ENCODE measurements at regions not wholly inside any gene's neighbourhood (a gene's known extent, or its start where the extent isn't known, plus 50 kb on each side); places are given as distances from the start of the nearest gene placed in this dataset.
"Not testable (repeated sequence)": the region's sequence is repeated elsewhere in the genome, so short reads cannot be mapped to it uniquely, and the experiment has no call there.

- Histone ChIP-seq H3K27ac (no peak overlapping the region), H3K27me3 (replicated peaks in 1 of 7) (no peaks in the 10 kb centered on the region), H3K4me1 (no peaks in the 10 kb centered on the region), H3K36me3 (no peaks in the 10 kb centered on the region), H3K4me3 (no peak overlapping the region), H3K9me3 (peaks cover 0 to 12% (median 0%) of the 10 kb centered on the region in 8 donors)
- no peak for TF ChIP-seq CTCF (IDR thresholded peaks at IDR 0.05 in 8 of 11, conservative IDR thresholded peaks at IDR 0.05 in 3 of 11)
- no peak for TF ChIP-seq POLR2AphosphoS5 (IDR thresholded peaks at IDR 0.05)
- no peak for TF ChIP-seq POLR2A (IDR thresholded peaks at IDR 0.05)
- WGBS, 5 donors: 77 to 93% (median 82%) methylated on average over 4 of the region's 4 CpGs
- intact Hi-C loops (cut with DNase I; ENCODE audit: low total_unique reads): no loop called here
- no peak for DNase-seq
These were observed 234.1 kb upstream of the TOM1L1 start for GRCh38 chr17:54666559-54666958.

- Histone ChIP-seq H3K27me3 (replicated peaks in 1 of 7) (no peaks in the 10 kb centered on the region), H3K4me1 (no peaks in the 10 kb centered on the region), H3K27ac (no peak overlapping the region), H3K4me3 (no peak overlapping the region), H3K36me3 (no peaks in the 10 kb centered on the region), H3K9me3 (peaks cover 0 to 6% (median 0%) of the 10 kb centered on the region in 8 donors)
- no peak for TF ChIP-seq POLR2A (IDR thresholded peaks at IDR 0.05)
- TF ChIP-seq CTCF (IDR thresholded peaks at IDR 0.05 in 8 of 11, conservative IDR thresholded peaks at IDR 0.05 in 3 of 11): no peak
- no peak for TF ChIP-seq POLR2AphosphoS5 (IDR thresholded peaks at IDR 0.05)
- intact Hi-C loops (cut with DNase I; ENCODE audit: low total_unique reads): no loop called here
- DNase-seq: no peak
These were observed 222.5 kb upstream of the TOM1L1 start for GRCh38 chr17:54678158-54678557.

GRCh38 chr17:54680410-54680809, 220.2 kb upstream of the TOM1L1 start:
- Histone ChIP-seq H3K27me3 (replicated peaks in 1 of 7) (no peaks in the 10 kb centered on the region), H3K9me3 (no peaks in the 10 kb centered on the region), H3K27ac (no peak overlapping the region), H3K4me3 (no peak overlapping the region), H3K36me3 (no peaks in the 10 kb centered on the region), H3K4me1 (no peaks in the 10 kb centered on the region)
- no peak for DNase-seq
- WGBS, 5 donors: 69 to 87% (median 81%) methylated on average over 9 of the region's 9 CpGs
- no peak for TF ChIP-seq CTCF (IDR thresholded peaks at IDR 0.05 in 8 of 11, conservative IDR thresholded peaks at IDR 0.05 in 3 of 11)
- TF ChIP-seq POLR2A (IDR thresholded peaks at IDR 0.05): no peak
- no peak for TF ChIP-seq POLR2AphosphoS5 (IDR thresholded peaks at IDR 0.05)
- intact Hi-C loops (cut with DNase I; ENCODE audit: low total_unique reads): loop anchor here (10.0 kb wide), 1 partner anchor 84 kb away; no protein-coding TSS in a partner anchor

- TF ChIP-seq POLR2A (IDR thresholded peaks at IDR 0.05): no peak
- no peak for TF ChIP-seq CTCF (IDR thresholded peaks at IDR 0.05 in 8 of 11, conservative IDR thresholded peaks at IDR 0.05 in 3 of 11)
- TF ChIP-seq POLR2AphosphoS5 (IDR thresholded peaks at IDR 0.05): no peak
- DNase-seq: no peak
- WGBS, 5 donors: 87 to 96% (median 93%) methylated on average over 2 of the region's 2 CpGs
- Histone ChIP-seq H3K27ac (no peak overlapping the region), H3K4me3 (no peak overlapping the region), H3K27me3 (replicated peaks in 1 of 7) (no peaks in the 10 kb centered on the region), H3K4me1 (no peaks in the 10 kb centered on the region), H3K36me3 (no peaks in the 10 kb centered on the region), H3K9me3 (peaks cover 0 to 6% (median 0%) of the 10 kb centered on the region in 8 donors)
- intact Hi-C loops (cut with DNase I; ENCODE audit: low total_unique reads): no loop called here
These were observed 206.3 kb upstream of the TOM1L1 start for GRCh38 chr17:54694287-54694887.

- H3K27me3 ChIP-seq (replicated peaks in 1 of 7); intact Hi-C loops (cut with DNase I; ENCODE audit: low total_unique reads); H3K4me1 ChIP-seq; H3K4me3 ChIP-seq; H3K27ac ChIP-seq; H3K36me3 ChIP-seq; DNase-seq: not testable (repeated sequence)
- H3K9me3 ChIP-seq: peaks cover 0 to 53% (median 29%) of the 10 kb centered on the region in 8 donors
- WGBS, 5 donors: 22 to 51% (median 46%) methylated on average over 4 of the region's 4 CpGs
These were observed 187.9 kb upstream of the TOM1L1 start for GRCh38 chr17:54712798-54713197.
